GM12878 (cell line): ENCODE measurements at regions not wholly inside any gene's neighbourhood (a gene's known extent, or its start where the extent isn't known, plus 50 kb on each side); places are given as distances from the start of the nearest gene placed in this dataset.

Experiments
- ATAC-seq: fragments of 200-7000 bp; cut with Tn5 transposase; 3 replicates; pipeline ENCODE4 v1.9.1; 2020; ENCODE audit warnings: mild to moderate bottlenecking, moderate library complexity
- BruUV-seq: library from RNA; stranded (reverse); fragments of 400-500 nt; replicated peaks from 2 replicates; lab custom pipeline; 2021; lab: Mats Ljungman, UMichigan
- CTCF ChIA-PET: fragments of 300-600 bp; sonication (Branson Sonifier 250); formaldehyde crosslinking; extraction: SDS; loops from one replicate; lab custom pipeline; 2021; ENCODE audit warnings: inconsistent platforms; lab: Yijun Ruan, JAX
- POLR2A ChIA-PET: fragments of 350-600 bp; formaldehyde crosslinking; extraction: SDS; loops from one replicate; lab custom pipeline; 2021; ENCODE audit warnings: inconsistent platforms; lab: Charles Lee
- RAD21 ChIA-PET: fragments of 300-600 bp; sonication (Branson Sonifier 250); formaldehyde crosslinking; loops from one replicate; lab custom pipeline; 2023; ENCODE audit warnings: antibody characterized with exemption; ENCODE audit not compliant: unreplicated experiment; lab: Charles Lee
- SMC1A ChIA-PET: fragments of 300-600 bp; sonication (Branson Sonifier 250); formaldehyde crosslinking; loops from one replicate; lab custom pipeline; 2023; ENCODE audit not compliant: unreplicated experiment, uncharacterized antibody; lab: Charles Lee
- DNase-seq: peaks from one replicate; pipeline ENCODE4 v3.0.0-alpha.2; 2011; ENCODE audit warnings: low read depth, low spot score
- FAIRE-seq: peaks from 3 replicates; lab custom pipeline; 2011; peaks lifted over from hg19 to GRCh38; lab: Jason Lieb, UNC
- H2AFZ ChIP-seq: 2 replicates; pipeline ENCODE4 v1.6.0; 2011; ENCODE audit warnings: low read depth, low read length, control low read depth; ENCODE audit not compliant: control insufficient read depth
- H3K27ac ChIP-seq: 2 replicates; pipeline ENCODE4 v1.5.1; 2011; ENCODE audit warnings: control low read depth; ENCODE audit not compliant: control insufficient read depth, insufficient read depth
- H3K27me3 ChIP-seq, 2 experiments: replicated peaks in 1 of 2; 2 replicates each; pipeline versions ENCODE4 v1.6.0 to v1.6.1; 2011; ENCODE audit warnings: low read length in 1 of 2; ENCODE audit not compliant: control insufficient read depth in 2 of 2, insufficient read depth in 2 of 2
- H3K36me3 ChIP-seq, 2 experiments: 2 replicates each; pipeline ENCODE4 v1.5.1; 2011; ENCODE audit warnings: low read length in 1 of 2; ENCODE audit not compliant: control insufficient read depth in 2 of 2, insufficient read depth in 2 of 2
- H3K4me1 ChIP-seq: 2 replicates; pipeline ENCODE4 v1.6.1; 2011; ENCODE audit warnings: mild to moderate bottlenecking, low read length, moderate library complexity, mixed read lengths; ENCODE audit not compliant: control insufficient read depth, insufficient read depth
- H3K4me2 ChIP-seq: 2 replicates; pipeline ENCODE4 v1.6.0; 2011; ENCODE audit warnings: control low read depth; ENCODE audit not compliant: control insufficient read depth, insufficient read depth
- H3K4me3 ChIP-seq: fragments of 200-600 bp; sonication (generic); 2 replicates; pipeline ENCODE4 v1.5.1; 2016
- H3K79me2 ChIP-seq: 2 replicates; pipeline ENCODE4 v1.6.0; 2011; ENCODE audit warnings: low read length; ENCODE audit not compliant: control insufficient read depth, insufficient read depth
- H3K9ac ChIP-seq: 2 replicates; pipeline ENCODE4 v1.8.0; 2011; ENCODE audit warnings: low read length, control low read depth, mixed read lengths; ENCODE audit not compliant: control insufficient read depth, insufficient read depth
- H3K9me3 ChIP-seq: replicated peaks from 3 replicates; pipeline ENCODE4 v1.5.1; 2011; ENCODE audit warnings: mild to moderate bottlenecking, low read length; ENCODE audit not compliant: control insufficient read depth, insufficient read depth
- H4K20me1 ChIP-seq: 2 replicates; pipeline ENCODE4 v1.6.0; 2011; ENCODE audit not compliant: control insufficient read depth, insufficient read depth
- CEBPB ChIP-seq, 2 experiments: fragments of 150-350 bp in 1 of 2; IDR thresholded peaks; 2 replicates each; pipeline ENCODE4 v1.6.1; 2012 to 2014; ENCODE audit warnings: low read depth in 2 of 2, low read length in 2 of 2, borderline replicate concordance in 1 of 2, inconsistent platforms in 1 of 2
- CREM ChIP-seq: IDR thresholded peaks from 2 replicates; pipeline ENCODE4 v1.6.1; 2014; ENCODE audit warnings: antibody characterized with exemption, low read depth
- DPF2 ChIP-seq: fragments of 450-650 bp; IDR thresholded peaks from 2 replicates; pipeline ENCODE4 v1.6.1; 2017; ENCODE audit warnings: mild to moderate bottlenecking
- MEF2A ChIP-seq: IDR thresholded peaks from 2 replicates; pipeline ENCODE4 v1.6.1; 2011; ENCODE audit warnings: low read depth, mild to moderate bottlenecking, low read length, moderate library complexity; ENCODE audit not compliant: insufficient read depth
- MYC ChIP-seq: IDR thresholded peaks from 2 replicates; pipeline ENCODE4 v1.6.1; 2011; ENCODE audit warnings: mild to moderate bottlenecking, low read length, moderate library complexity, inconsistent platforms; ENCODE audit not compliant: insufficient read depth, insufficient replicate concordance, insufficient read length, severe bottlenecking
- NR2C2 ChIP-seq: IDR thresholded peaks from 2 replicates; pipeline ENCODE4 v1.6.1; 2011; ENCODE audit warnings: borderline replicate concordance, low read depth; ENCODE audit not compliant: control insufficient read depth, insufficient read length
- NR2F1 ChIP-seq: fragments of 450-650 bp; conservative IDR thresholded peaks from 2 replicates; pipeline ENCODE4 v1.6.1; 2017; ENCODE audit warnings: mild to moderate bottlenecking
- SIX5 ChIP-seq: IDR thresholded peaks from 2 replicates; pipeline ENCODE4 v1.6.1; 2011; ENCODE audit warnings: mild to moderate bottlenecking, low read depth, low read length, moderate library complexity; ENCODE audit not compliant: severe bottlenecking
- SMAD5 ChIP-seq: IDR thresholded peaks from 2 replicates; pipeline ENCODE4 v1.6.1; 2016; ENCODE audit warnings: antibody characterized with exemption, low read depth
- SP1 ChIP-seq: IDR thresholded peaks from one replicate; pipeline ENCODE4 v1.6.1; 2011; ENCODE audit warnings: low read depth, low read length
- TBL1XR1 ChIP-seq: IDR thresholded peaks from 2 replicates; pipeline ENCODE4 v1.6.1; 2012; ENCODE audit warnings: low read depth, low read length, improper control_type of control experiment
- WGBS: methylation state at CpG from one replicate; pipeline ENCODE4 v1.1.6; 2016; ENCODE audit warnings: low lambda C conversion rate; ENCODE audit not compliant: insufficient replicate concordance, insufficient coverage; ENCODE audit errors: missing lambda C conversion rate; 5-methylcytosine and 5-hydroxymethylcytosine counted together
- in situ Hi-C: fragments of 300-500 bp; cut with MboI; formaldehyde crosslinking; loops from 9 replicates; pipeline ENCODE4 v1.14.3; 2018; ENCODE audit warnings: mixed read lengths
- intact Hi-C: fragments of 100-400 bp; cut with micrococcal nuclease; formaldehyde crosslinking; loops from one replicate; pipeline ENCODE4 v1.14.2; 2022; ENCODE audit not compliant: unreplicated experiment
- TF ChIP-seq, protein P1 (sequence below): fragments of 450-650 bp; IDR thresholded peaks from 2 replicates; pipeline ENCODE4 v1.6.1; 2017; ENCODE audit warnings: mild to moderate bottlenecking, low read depth, inconsistent platforms; ENCODE audit not compliant: poor library complexity, severe bottlenecking
- TF ChIP-seq, protein P2 (sequence below): IDR thresholded peaks from 2 replicates; pipeline ENCODE4 v1.6.1; 2011; ENCODE audit warnings: borderline replicate concordance, low read depth, mild to moderate bottlenecking, moderate library complexity, mixed read lengths, low read length; ENCODE audit not compliant: insufficient read depth; ENCODE audit errors: extremely low read length
- TF ChIP-seq, protein P3 (sequence below): fragments of 450-650 bp; IDR thresholded peaks from 2 replicates; pipeline ENCODE4 v1.6.1; 2018; ENCODE audit warnings: borderline replicate concordance, mild to moderate bottlenecking; ENCODE audit not compliant: partially characterized antibody
- TF ChIP-seq, protein P4 (sequence below): fragments of 450-650 bp; IDR thresholded peaks from 2 replicates; pipeline ENCODE4 v1.6.1; 2017; ENCODE audit warnings: mild to moderate bottlenecking, moderate library complexity

DNA sequence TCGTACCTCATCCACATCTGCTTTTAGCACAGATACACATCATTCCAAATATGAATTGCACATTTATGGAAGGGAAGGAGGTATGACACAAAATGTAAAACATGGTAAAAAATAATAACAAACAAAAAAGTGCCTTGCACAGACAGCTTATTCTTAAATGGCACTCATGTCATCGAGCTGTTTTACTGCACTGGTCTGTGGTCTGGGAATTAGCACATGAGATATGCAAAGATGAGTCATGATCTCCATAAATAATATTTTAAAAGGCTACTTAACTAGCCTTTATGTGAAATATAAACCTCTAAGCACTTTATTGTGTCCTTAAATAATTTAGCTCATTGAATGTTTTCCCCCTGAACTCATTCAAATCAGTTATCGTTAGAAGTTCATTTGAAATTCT is 142.2 kb upstream of the ZNF385D start:
- no peak for DNase-seq
- no peaks in the 10 kb centered on the region for H3K4me1 ChIP-seq
- in situ Hi-C loops = no loop called here
- no peak overlapping the region for H3K4me3 ChIP-seq
- no peak overlapping the region for H3K4me2 ChIP-seq
- CTCF ChIA-PET = interaction anchor here (1.2 to 1.4 kb wide), 2 partner anchors 13 kb away, joined by 3 read pairs; no protein-coding TSS in a partner anchor
- no peaks in the 10 kb centered on the region for H3K27me3 ChIP-seq
- TF ChIP-seq NR2C2 (no peak), MYC (no peak), CREM (no peak), CEBPB (IDR thresholded peaks at IDR 0.05; ENCODE audit: borderline replicate concordance in 1 of 2, low read depth in 2 of 2, low read length in 2 of 2) (no peak), SMAD5 (no peak), SP1 (no peak), TBL1XR1 (no peak), NR2F1 (no peak), DPF2 (no peak), MEF2A (no peak), SIX5 (no peak)
- TF ChIP-seq, protein P1, sequence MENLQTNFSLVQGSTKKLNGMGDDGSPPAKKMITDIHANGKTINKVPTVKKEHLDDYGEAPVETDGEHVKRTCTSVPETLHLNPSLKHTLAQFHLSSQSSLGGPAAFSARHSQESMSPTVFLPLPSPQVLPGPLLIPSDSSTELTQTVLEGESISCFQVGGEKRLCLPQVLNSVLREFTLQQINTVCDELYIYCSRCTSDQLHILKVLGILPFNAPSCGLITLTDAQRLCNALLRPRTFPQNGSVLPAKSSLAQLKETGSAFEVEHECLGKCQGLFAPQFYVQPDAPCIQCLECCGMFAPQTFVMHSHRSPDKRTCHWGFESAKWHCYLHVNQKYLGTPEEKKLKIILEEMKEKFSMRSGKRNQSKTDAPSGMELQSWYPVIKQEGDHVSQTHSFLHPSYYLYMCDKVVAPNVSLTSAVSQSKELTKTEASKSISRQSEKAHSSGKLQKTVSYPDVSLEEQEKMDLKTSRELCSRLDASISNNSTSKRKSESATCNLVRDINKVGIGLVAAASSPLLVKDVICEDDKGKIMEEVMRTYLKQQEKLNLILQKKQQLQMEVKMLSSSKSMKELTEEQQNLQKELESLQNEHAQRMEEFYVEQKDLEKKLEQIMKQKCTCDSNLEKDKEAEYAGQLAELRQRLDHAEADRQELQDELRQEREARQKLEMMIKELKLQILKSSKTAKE = no peak
- TF ChIP-seq, protein P2, sequence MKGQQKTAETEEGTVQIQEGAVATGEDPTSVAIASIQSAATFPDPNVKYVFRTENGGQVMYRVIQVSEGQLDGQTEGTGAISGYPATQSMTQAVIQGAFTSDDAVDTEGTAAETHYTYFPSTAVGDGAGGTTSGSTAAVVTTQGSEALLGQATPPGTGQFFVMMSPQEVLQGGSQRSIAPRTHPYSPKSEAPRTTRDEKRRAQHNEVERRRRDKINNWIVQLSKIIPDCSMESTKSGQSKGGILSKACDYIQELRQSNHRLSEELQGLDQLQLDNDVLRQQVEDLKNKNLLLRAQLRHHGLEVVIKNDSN = no peak
- TF ChIP-seq, protein P3, sequence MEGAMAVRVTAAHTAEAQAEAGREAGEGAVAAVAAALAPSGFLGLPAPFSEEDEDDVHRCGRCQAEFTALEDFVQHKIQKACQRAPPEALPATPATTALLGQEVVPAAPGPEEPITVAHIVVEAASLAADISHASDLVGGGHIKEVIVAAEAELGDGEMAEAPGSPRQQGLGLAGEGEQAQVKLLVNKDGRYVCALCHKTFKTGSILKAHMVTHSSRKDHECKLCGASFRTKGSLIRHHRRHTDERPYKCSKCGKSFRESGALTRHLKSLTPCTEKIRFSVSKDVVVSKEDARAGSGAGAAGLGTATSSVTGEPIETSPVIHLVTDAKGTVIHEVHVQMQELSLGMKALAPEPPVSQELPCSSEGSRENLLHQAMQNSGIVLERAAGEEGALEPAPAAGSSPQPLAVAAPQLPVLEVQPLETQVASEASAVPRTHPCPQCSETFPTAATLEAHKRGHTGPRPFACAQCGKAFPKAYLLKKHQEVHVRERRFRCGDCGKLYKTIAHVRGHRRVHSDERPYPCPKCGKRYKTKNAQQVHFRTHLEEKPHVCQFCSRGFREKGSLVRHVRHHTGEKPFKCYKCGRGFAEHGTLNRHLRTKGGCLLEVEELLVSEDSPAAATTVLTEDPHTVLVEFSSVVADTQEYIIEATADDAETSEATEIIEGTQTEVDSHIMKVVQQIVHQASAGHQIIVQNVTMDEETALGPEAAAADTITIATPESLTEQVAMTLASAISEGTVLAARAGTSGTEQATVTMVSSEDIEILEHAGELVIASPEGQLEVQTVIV = no peak
- TF ChIP-seq, protein P4, sequence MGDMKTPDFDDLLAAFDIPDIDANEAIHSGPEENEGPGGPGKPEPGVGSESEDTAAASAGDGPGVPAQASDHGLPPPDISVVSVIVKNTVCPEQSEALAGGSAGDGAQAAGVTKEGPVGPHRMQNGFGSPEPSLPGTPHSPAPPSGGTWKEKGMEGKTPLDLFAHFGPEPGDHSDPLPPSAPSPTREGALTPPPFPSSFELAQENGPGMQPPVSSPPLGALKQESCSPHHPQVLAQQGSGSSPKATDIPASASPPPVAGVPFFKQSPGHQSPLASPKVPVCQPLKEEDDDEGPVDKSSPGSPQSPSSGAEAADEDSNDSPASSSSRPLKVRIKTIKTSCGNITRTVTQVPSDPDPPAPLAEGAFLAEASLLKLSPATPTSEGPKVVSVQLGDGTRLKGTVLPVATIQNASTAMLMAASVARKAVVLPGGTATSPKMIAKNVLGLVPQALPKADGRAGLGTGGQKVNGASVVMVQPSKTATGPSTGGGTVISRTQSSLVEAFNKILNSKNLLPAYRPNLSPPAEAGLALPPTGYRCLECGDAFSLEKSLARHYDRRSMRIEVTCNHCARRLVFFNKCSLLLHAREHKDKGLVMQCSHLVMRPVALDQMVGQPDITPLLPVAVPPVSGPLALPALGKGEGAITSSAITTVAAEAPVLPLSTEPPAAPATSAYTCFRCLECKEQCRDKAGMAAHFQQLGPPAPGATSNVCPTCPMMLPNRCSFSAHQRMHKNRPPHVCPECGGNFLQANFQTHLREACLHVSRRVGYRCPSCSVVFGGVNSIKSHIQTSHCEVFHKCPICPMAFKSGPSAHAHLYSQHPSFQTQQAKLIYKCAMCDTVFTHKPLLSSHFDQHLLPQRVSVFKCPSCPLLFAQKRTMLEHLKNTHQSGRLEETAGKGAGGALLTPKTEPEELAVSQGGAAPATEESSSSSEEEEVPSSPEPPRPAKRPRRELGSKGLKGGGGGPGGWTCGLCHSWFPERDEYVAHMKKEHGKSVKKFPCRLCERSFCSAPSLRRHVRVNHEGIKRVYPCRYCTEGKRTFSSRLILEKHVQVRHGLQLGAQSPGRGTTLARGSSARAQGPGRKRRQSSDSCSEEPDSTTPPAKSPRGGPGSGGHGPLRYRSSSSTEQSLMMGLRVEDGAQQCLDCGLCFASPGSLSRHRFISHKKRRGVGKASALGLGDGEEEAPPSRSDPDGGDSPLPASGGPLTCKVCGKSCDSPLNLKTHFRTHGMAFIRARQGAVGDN = no peak
- TF ChIP-seq, all 136 proteins: peak for 0
- H3K79me2 ChIP-seq = no peaks in the 10 kb centered on the region
- H4K20me1 ChIP-seq = no peaks in the 10 kb centered on the region
- ChIA-PET RAD21 (interaction anchor here (0.6 to 1.1 kb wide), 2 partner anchors 224 to 1378 kb away, joined by 3 read pairs; no protein-coding TSS in a partner anchor), SMC1A (no interaction called here), POLR2A (no interaction called here)
- no peak overlapping the region for H3K27ac ChIP-seq
- H3K9me3 ChIP-seq = no peaks in the 10 kb centered on the region
- no peak overlapping the region for H3K9ac ChIP-seq
- ATAC-seq = no peak
- no peak overlapping the region for H2AFZ ChIP-seq
- H3K36me3 ChIP-seq = no peaks in the 10 kb centered on the region
- WGBS = 2% methylated on average over 3 of the region's 3 CpGs
- intact Hi-C loops = loop anchor here (5.0 kb wide), 1 partner anchor 1551 kb away; no protein-coding TSS in a partner anchor
- no TSS peak for BruUV-seq
- FAIRE-seq = no peak
